Neutrophil (primary cell): ENCODE measurements at regions not wholly inside any gene's neighbourhood (a gene's known extent, or its start where the extent isn't known, plus 50 kb on each side); places are given as distances from the start of the nearest gene placed in this dataset.

ENCODE experiments used
- H3K27ac ChIP-seq: fragments of 200-600 bp; sonication (generic); 2 replicates; pipeline ENCODE4 v1.5.1; 2016; ENCODE audit warnings: mild to moderate bottlenecking, moderate library complexity
- H3K27me3 ChIP-seq: fragments of 200-600 bp; sonication (generic); 2 replicates; pipeline ENCODE4 v1.6.0; 2016; ENCODE audit warnings: mild to moderate bottlenecking
- H3K36me3 ChIP-seq: fragments of 200-600 bp; sonication (generic); 2 replicates; pipeline ENCODE4 v1.5.1; 2017
- H3K4me1 ChIP-seq, 2 experiments: fragments of 200-600 bp in 1 of 2; sonication (generic) in 1 of 2; 1 replicate in 1 of 2; 2 replicates in 1 of 2; pipeline versions ENCODE4 v1.5.1 to v1.6.1; 2013 to 2016; ENCODE audit warnings: low read depth in 1 of 2, low read length in 1 of 2, mild to moderate bottlenecking in 1 of 2, moderate library complexity in 1 of 2; ENCODE audit not compliant: control insufficient read depth in 1 of 2, insufficient read depth in 1 of 2
- H3K4me3 ChIP-seq, 2 experiments: fragments of 200-600 bp in 1 of 2; sonication (generic) in 1 of 2; 1 replicate in 1 of 2; 2 replicates in 1 of 2; pipeline ENCODE4 v1.5.1; 2013 to 2016; ENCODE audit warnings: low read depth in 1 of 2, low read length in 1 of 2, mild to moderate bottlenecking in 1 of 2, moderate library complexity in 1 of 2
- H3K9me3 ChIP-seq: fragments of 200-600 bp; sonication (generic); 2 replicates; pipeline ENCODE4 v1.5.1; 2016
- TF ChIP-seq, protein P1 (sequence below): fragments of 200-600 bp; sonication (generic); IDR thresholded peaks from 2 replicates; pipeline ENCODE4 v1.5.1; 2016; ENCODE audit warnings: antibody characterized with exemption

DNA sequence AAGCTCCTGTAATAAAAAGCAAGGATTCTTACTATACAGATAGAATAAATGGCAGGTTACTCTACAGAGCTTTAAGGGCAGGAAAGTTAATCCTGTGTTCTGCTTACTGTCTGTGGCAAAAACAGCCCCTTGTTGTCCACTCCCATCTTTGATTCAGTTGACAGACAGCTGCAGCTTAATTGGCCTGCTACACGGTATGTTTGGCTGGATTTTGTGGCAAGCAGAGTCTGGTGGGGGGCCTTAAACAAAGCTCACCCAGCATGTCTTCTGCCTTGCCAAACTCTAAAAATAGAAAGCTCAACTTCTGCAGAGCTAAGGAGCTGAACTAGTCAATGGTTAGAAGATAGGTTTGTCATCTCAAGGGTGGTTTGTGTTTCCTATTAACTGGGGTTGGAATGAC lies 407.2 kb downstream of the HLX start:
- no peaks in the 10 kb centered on the region for H3K27me3 ChIP-seq
- no peaks in the 10 kb centered on the region for H3K9me3 ChIP-seq
- H3K4me3 ChIP-seq = no peak overlapping the region
- no peaks in the 10 kb centered on the region for H3K4me1 ChIP-seq
- H3K27ac ChIP-seq = no peak overlapping the region
- no peaks in the 10 kb centered on the region for H3K36me3 ChIP-seq
- TF ChIP-seq, protein P1, sequence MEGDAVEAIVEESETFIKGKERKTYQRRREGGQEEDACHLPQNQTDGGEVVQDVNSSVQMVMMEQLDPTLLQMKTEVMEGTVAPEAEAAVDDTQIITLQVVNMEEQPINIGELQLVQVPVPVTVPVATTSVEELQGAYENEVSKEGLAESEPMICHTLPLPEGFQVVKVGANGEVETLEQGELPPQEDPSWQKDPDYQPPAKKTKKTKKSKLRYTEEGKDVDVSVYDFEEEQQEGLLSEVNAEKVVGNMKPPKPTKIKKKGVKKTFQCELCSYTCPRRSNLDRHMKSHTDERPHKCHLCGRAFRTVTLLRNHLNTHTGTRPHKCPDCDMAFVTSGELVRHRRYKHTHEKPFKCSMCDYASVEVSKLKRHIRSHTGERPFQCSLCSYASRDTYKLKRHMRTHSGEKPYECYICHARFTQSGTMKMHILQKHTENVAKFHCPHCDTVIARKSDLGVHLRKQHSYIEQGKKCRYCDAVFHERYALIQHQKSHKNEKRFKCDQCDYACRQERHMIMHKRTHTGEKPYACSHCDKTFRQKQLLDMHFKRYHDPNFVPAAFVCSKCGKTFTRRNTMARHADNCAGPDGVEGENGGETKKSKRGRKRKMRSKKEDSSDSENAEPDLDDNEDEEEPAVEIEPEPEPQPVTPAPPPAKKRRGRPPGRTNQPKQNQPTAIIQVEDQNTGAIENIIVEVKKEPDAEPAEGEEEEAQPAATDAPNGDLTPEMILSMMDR = no peak

DNA sequence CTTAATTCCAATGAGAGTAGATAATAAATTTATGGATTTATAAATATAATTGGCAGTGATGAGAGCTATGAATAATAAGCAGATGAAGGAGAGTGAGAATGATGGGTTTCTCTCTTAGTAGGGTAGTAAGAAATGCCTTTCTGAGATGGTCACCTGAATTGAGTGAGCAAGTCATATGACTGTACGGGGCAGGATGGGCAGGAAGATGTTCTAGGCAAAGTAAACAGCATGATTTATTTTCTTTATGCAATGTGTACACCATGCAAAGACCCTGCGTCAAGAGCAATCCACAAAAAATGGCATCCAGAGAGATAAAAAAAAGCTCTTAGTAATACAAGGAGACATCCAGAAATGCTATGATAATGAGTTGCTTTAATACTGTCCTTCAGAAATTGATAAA lies 409.9 kb downstream of the HLX start:
- Histone ChIP-seq H3K27ac (no peak overlapping the region), H3K4me1 (no peaks in the 10 kb centered on the region), H3K27me3 (no peaks in the 10 kb centered on the region), H3K4me3 (no peak overlapping the region), H3K36me3 (no peaks in the 10 kb centered on the region), H3K9me3 (no peaks in the 10 kb centered on the region)
- TF ChIP-seq, protein P1 = no peak

GRCh38 chr1:221290669-221291068 lies 411.4 kb downstream of the HLX start:
- TF ChIP-seq, protein P1 = no peak
- no peak overlapping the region for H3K4me3 ChIP-seq
- H3K4me1 ChIP-seq = no peaks in the 10 kb centered on the region
- H3K36me3 ChIP-seq = no peaks in the 10 kb centered on the region
- H3K27me3 ChIP-seq = no peaks in the 10 kb centered on the region
- H3K9me3 ChIP-seq = no peaks in the 10 kb centered on the region
- no peak overlapping the region for H3K27ac ChIP-seq

DNA sequence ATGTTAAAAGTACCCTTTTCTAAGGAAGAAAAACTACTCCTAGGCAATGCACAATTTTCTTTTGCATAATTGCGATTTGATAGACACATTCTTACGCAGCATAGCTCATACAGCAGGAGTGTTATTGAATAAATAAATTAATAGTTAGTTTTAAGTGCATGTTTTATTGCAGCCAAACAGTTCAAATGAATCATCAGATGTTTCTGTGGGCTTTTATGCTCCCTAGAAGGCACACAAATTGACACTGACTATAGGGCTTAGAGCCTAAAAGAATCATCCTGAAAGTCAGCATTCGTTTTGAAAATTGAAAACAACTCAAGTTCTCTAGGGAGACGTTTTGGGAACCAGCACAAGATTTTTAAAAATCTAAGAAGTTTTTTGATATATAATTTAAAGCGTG lies 411.9 kb downstream of the HLX start:
- H3K9me3 ChIP-seq = no peaks in the 10 kb centered on the region
- TF ChIP-seq, protein P1 = no peak
- H3K27me3 ChIP-seq = no peaks in the 10 kb centered on the region
- no peaks in the 10 kb centered on the region for H3K4me1 ChIP-seq
- no peak overlapping the region for H3K27ac ChIP-seq
- H3K36me3 ChIP-seq = no peaks in the 10 kb centered on the region
- no peak overlapping the region for H3K4me3 ChIP-seq

DNA sequence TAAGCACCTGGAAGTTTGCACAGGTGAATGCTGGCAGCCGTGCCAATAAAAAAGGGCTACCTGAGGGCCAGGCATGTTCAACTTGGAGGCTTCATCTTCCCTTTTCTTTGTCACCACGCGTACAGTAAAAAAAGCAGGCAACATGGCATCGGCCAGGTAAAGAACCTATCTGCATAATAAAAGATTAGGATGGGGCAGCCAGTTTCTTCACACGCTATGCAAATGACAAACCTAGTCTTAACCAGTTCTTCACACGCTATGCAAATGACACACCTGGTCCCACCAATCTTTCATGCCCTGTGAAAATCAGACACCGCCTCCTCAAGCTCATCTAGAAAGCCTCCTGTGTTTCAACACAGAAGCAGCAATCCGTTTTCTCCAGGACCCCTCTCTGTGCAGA lies 413.4 kb downstream of the HLX start:
- Histone ChIP-seq H3K36me3 (no peaks in the 10 kb centered on the region), H3K9me3 (no peaks in the 10 kb centered on the region), H3K4me1 (no peaks in the 10 kb centered on the region), H3K27me3 (no peaks in the 10 kb centered on the region), H3K27ac (no peak overlapping the region), H3K4me3 (no peak overlapping the region)
- TF ChIP-seq, protein P1 = no peak

DNA sequence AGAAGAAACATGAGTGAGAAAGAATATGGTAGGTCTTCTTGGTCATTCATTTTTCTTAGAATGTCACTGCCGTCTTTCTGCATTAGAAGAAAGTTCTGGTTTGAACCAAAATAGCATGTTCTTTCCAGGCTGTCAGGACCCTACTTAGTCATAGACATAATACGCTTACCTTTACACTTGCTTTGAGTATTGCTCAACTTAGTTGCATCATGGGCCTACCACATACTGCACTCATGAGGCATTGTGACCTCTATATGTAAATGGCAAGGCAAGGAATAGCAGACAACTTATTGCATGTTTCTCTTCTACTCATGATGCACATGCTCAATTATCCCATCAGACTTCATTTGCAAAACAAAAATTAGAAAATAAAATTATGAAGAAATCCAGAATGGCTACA lies 415.0 kb downstream of the HLX start:
- no peak overlapping the region for H3K27ac ChIP-seq
- TF ChIP-seq, protein P1 = no peak
- no peak overlapping the region for H3K4me3 ChIP-seq
- no peaks in the 10 kb centered on the region for H3K9me3 ChIP-seq
- H3K36me3 ChIP-seq = no peaks in the 10 kb centered on the region
- no peaks in the 10 kb centered on the region for H3K4me1 ChIP-seq
- no peaks in the 10 kb centered on the region for H3K27me3 ChIP-seq
